Spleen (tissue), 7 donors: ENCODE measurements at regions not wholly inside any gene's neighbourhood (a gene's known extent, or its start where the extent isn't known, plus 50 kb on each side); places are given as distances from the start of the nearest gene placed in this dataset.

Experiments
- POLR2AphosphoS5 ChIP-seq, 3 donors: sonication (generic); formaldehyde crosslinking; IDR thresholded peaks; one replicate each; pipeline ENCODE4 v1.5.1; 2017; ENCODE audit warnings: antibody characterized with exemption in 3 of 3
- TF ChIP-seq, protein P1 (sequence below), 11 experiments: fragments of 200-600 bp in 7 of 11; fragments of 450-650 bp in 4 of 11; sonication (generic) in 4 of 11; IDR thresholded peaks in 8 of 11; conservative IDR thresholded peaks in 3 of 11; 1 replicate in 7 of 11; 2 replicates in 4 of 11; pipeline versions ENCODE4 v1.4.0 to v1.8.0; 2016 to 2021; ENCODE audit warnings: antibody characterized with exemption in 11 of 11, inconsistent platforms in 4 of 11, mild to moderate bottlenecking in 1 of 11
- donor health status: DM: no; HTN: no; CAD: no; lungs with moderate emphysema.
- donor health status: DM: no; HTN: no; CAD: no.
- donor health status: DM: no; HTN: no; CAD: no.

DNA sequence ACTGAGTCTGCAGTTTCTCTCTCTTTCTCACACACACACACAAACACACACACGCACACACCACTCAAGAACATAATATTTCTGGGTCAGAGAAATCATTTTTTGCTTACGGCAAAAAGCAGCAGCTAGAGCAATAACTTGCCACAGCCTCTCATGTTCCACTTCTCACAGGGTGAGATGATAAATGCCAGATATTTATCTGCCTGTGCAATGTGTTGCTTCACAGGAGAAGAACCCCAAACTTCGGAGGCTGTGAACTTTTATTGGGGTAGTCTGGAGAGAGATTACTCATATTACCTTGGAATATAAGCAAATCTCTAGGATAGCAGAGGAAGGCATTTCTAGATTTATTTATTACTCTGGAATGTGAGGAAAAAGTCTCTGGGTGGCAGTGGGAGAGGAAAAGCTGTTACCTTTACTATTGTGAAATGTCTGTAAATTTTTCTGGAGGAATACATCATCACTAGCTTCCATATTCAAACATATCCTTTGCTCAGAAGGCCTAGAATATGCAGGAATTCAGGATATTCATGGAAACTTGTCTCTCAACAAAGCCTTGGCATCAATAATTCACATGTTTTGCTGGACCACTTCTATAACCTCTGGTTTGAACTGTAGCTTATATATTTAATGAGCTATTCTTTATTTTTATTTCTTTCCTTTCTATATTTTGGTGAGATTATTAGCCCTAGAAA, 369.2 kb downstream of the NSUN3 start:
- TF ChIP-seq, protein P1, sequence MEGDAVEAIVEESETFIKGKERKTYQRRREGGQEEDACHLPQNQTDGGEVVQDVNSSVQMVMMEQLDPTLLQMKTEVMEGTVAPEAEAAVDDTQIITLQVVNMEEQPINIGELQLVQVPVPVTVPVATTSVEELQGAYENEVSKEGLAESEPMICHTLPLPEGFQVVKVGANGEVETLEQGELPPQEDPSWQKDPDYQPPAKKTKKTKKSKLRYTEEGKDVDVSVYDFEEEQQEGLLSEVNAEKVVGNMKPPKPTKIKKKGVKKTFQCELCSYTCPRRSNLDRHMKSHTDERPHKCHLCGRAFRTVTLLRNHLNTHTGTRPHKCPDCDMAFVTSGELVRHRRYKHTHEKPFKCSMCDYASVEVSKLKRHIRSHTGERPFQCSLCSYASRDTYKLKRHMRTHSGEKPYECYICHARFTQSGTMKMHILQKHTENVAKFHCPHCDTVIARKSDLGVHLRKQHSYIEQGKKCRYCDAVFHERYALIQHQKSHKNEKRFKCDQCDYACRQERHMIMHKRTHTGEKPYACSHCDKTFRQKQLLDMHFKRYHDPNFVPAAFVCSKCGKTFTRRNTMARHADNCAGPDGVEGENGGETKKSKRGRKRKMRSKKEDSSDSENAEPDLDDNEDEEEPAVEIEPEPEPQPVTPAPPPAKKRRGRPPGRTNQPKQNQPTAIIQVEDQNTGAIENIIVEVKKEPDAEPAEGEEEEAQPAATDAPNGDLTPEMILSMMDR (IDR thresholded peaks at IDR 0.05 in 8 of 11, conservative IDR thresholded peaks at IDR 0.05 in 3 of 11) = no peak
- no peak for TF ChIP-seq POLR2AphosphoS5 (IDR thresholded peaks at IDR 0.05)
